GM19023 (cell line): ENCODE measurements at regions not wholly inside any gene's neighbourhood (a gene's known extent, or its start where the extent isn't known, plus 50 kb on each side); places are given as distances from the start of the nearest gene placed in this dataset.
"Not testable (repeated sequence)": the region's sequence is repeated elsewhere in the genome, so short reads cannot be mapped to it uniquely, and the experiment has no call there.

Experiments
- ATAC-seq: cut with Tn5 transposase; IDR thresholded peaks from one replicate; pipeline ENCODE4 v1.9.1; 2021; ENCODE audit warnings: mild to moderate bottlenecking, moderate library complexity; ENCODE audit not compliant: unreplicated experiment

GRCh38 chr18:60209042-60209441, 163.5 kb downstream of the MC4R start:
- ATAC-seq, result no peak

GRCh38 chr18:60202708-60203107, 169.9 kb downstream of the MC4R start:
- ATAC-seq, result no peak

GRCh38 chr18:60200558-60200957, 172.0 kb downstream of the MC4R start:
- no peak for ATAC-seq

- no peak for ATAC-seq
These were observed 173.1 kb downstream of the MC4R start for GRCh38 chr18:60199505-60199904.

- ATAC-seq, result no peak
These were observed 174.7 kb downstream of the MC4R start for GRCh38 chr18:60197671-60198462.

GRCh38 chr18:60196836-60197606, 175.6 kb downstream of the MC4R start:
- ATAC-seq, result no peak

GRCh38 chr18:60193780-60194179, 178.8 kb downstream of the MC4R start:
- ATAC-seq, result no peak

GRCh38 chr18:60191926-60192325, 180.6 kb downstream of the MC4R start:
- ATAC-seq, result no peak

- ATAC-seq, result no peak
These were observed 182.7 kb downstream of the MC4R start for GRCh38 chr18:60189856-60190255.

- no peak for ATAC-seq
These were observed 183.6 kb downstream of the MC4R start for GRCh38 chr18:60188958-60189357.

GRCh38 chr18:60182223-60182622, 190.4 kb downstream of the MC4R start:
- no peak for ATAC-seq

- ATAC-seq, result no peak
These were observed 191.9 kb downstream of the MC4R start for GRCh38 chr18:60180671-60181070.

- ATAC-seq, result not testable (repeated sequence)
These were observed 194.4 kb downstream of the MC4R start for GRCh38 chr18:60178224-60178623.

GRCh38 chr18:60176259-60176658, 196.3 kb downstream of the MC4R start:
- ATAC-seq, result no peak

GRCh38 chr18:60174832-60175231, 197.7 kb downstream of the MC4R start:
- ATAC-seq, result no peak

- ATAC-seq, result no peak
These were observed 200.5 kb downstream of the MC4R start for GRCh38 chr18:60172030-60172429.

- ATAC-seq, result no peak
These were observed 209.0 kb downstream of the MC4R start for GRCh38 chr18:60163622-60164021.

- ATAC-seq, result no peak
These were observed 210.2 kb downstream of the MC4R start for GRCh38 chr18:60162388-60162787.

GRCh38 chr18:60157810-60158209, 214.8 kb downstream of the MC4R start:
- no peak for ATAC-seq

GRCh38 chr18:60153376-60153775, 219.2 kb downstream of the MC4R start:
- no peak for ATAC-seq

GRCh38 chr18:60149316-60149715, 223.3 kb downstream of the MC4R start:
- ATAC-seq, result no peak

GRCh38 chr18:60147323-60147722, 225.3 kb downstream of the MC4R start:
- no peak for ATAC-seq
